ENCODE measurements at regions not wholly inside any gene's neighbourhood (a gene's known extent, or its start where the extent isn't known, plus 50 kb on each side); places are given as distances from the start of the nearest gene placed in this dataset.

DNA sequence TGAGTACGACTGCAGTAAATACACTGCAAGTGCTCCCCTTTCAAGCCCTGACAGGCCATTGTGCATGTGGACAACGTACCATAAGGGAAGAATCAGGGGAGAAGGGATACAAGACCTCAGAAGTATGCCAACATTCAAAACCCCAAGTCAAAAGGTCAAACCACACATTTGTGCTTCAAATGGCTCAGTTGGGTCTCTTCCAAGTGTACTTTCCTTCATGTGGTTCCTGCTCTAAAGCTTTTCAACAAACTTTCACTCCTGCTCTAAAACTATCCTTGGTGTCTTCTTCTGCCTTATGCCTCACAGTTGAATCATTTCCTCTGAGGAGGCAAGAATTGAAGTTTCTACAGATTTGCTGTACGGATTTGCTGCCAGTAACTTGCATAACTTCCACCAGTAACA lies 305.7 kb upstream of the SLIT2 start:
- H3K36me3 ChIP-seq (ENCODE audit: control insufficient read depth, low read length): no peaks in the 10 kb centered on the region
- H3K4me3 ChIP-seq (ENCODE audit: low read length): no peak overlapping the region
- H3K9me2 ChIP-seq (replicated peaks; ENCODE audit: control insufficient read depth, low read length): no peaks in the 10 kb centered on the region
- no peak overlapping the region for H3K4me2 ChIP-seq (ENCODE audit: low read length)
- H3K9me3 ChIP-seq (ENCODE audit: control insufficient read depth, insufficient read depth, low read length): no peaks in the 10 kb centered on the region; the same call in 1 of the 2 replicates
- TF ChIP-seq EZH2phosphoT487 (IDR thresholded peaks at IDR 0.05; ENCODE audit: borderline replicate concordance, low read length): no peak
- TF ChIP-seq, protein P1, sequence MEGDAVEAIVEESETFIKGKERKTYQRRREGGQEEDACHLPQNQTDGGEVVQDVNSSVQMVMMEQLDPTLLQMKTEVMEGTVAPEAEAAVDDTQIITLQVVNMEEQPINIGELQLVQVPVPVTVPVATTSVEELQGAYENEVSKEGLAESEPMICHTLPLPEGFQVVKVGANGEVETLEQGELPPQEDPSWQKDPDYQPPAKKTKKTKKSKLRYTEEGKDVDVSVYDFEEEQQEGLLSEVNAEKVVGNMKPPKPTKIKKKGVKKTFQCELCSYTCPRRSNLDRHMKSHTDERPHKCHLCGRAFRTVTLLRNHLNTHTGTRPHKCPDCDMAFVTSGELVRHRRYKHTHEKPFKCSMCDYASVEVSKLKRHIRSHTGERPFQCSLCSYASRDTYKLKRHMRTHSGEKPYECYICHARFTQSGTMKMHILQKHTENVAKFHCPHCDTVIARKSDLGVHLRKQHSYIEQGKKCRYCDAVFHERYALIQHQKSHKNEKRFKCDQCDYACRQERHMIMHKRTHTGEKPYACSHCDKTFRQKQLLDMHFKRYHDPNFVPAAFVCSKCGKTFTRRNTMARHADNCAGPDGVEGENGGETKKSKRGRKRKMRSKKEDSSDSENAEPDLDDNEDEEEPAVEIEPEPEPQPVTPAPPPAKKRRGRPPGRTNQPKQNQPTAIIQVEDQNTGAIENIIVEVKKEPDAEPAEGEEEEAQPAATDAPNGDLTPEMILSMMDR (IDR thresholded peaks at IDR 0.05; ENCODE audit: low read depth, low read length, poor library complexity, severe bottlenecking): no peak
- no peaks in the 10 kb centered on the region for H4K20me1 ChIP-seq (ENCODE audit: control insufficient read depth, insufficient read depth, low read depth, low read length)
- H3K27ac ChIP-seq (ENCODE audit: low read depth, low read length): no peak overlapping the region
- H3K79me2 ChIP-seq (ENCODE audit: control insufficient read depth, low read length): no peaks in the 10 kb centered on the region
- no peaks in the 10 kb centered on the region for H3K27me3 ChIP-seq (ENCODE audit: control insufficient read depth, low read length)
- H3K4me1 ChIP-seq (ENCODE audit: control insufficient read depth, low read length): no peaks in the 10 kb centered on the region
- no peaks in the 10 kb centered on the region for H3F3A ChIP-seq (ENCODE audit: control insufficient read depth, insufficient read depth)

DNA sequence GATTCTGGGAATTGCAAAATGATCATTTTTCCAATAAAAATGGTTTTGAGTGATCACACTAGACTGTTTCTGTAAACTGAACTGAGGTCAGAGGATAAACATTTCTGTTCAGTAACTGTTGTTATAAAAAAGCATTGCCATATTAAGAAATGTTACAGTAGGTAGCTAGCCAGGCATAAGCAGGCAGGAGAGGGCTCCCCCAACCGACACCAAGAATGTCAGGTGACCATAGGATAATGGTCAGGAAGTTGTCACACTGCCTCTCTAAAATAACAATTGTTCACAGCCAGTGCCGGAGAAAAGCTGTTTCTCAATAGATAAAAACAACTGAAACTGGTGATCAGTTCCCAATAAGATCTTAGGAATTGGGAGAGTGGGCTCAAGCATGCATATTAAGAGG lies 306.2 kb upstream of the SLIT2 start:
- Histone ChIP-seq H3K4me2 (ENCODE audit: low read length) (no peak overlapping the region), H3K9me2 (replicated peaks; ENCODE audit: control insufficient read depth, low read length) (no peaks in the 10 kb centered on the region), H3K27me3 (ENCODE audit: control insufficient read depth, low read length) (no peaks in the 10 kb centered on the region)

DNA sequence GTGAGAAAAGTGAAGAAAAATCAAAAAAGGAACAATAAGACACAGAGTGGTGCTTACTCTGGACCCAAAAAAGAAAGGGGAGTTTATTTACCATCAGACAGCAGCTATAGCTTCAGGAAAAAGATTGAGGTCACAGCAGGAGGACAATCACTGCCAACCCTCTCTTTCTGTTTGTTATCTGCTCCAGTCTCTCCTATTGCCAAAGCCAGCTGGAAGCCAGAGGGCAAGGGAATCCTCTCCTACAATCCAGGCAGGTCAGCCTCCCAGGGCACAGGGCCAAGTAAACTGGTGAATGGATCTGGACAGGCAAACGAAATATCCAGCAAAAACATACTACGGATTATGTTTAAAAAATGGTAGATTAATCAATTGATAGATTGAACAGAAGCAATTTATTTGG lies 306.9 kb upstream of the SLIT2 start:
- H3K36me3 ChIP-seq (ENCODE audit: control insufficient read depth, low read length): no peaks in the 10 kb centered on the region
- no peaks in the 10 kb centered on the region for H3K27me3 ChIP-seq (ENCODE audit: control insufficient read depth, low read length)
- TF ChIP-seq, protein P1 (IDR thresholded peaks at IDR 0.05; ENCODE audit: low read depth, low read length, poor library complexity, severe bottlenecking): no peak
- no peak for TF ChIP-seq EZH2phosphoT487 (IDR thresholded peaks at IDR 0.05; ENCODE audit: borderline replicate concordance, low read length)
- no peaks in the 10 kb centered on the region; the same call in 1 of the 2 replicates for H3K9me3 ChIP-seq (ENCODE audit: control insufficient read depth, insufficient read depth, low read length)
- no peaks in the 10 kb centered on the region for H3K79me2 ChIP-seq (ENCODE audit: control insufficient read depth, low read length)
- no peaks in the 10 kb centered on the region for H3K9me2 ChIP-seq (replicated peaks; ENCODE audit: control insufficient read depth, low read length)
- no peaks in the 10 kb centered on the region for H4K20me1 ChIP-seq (ENCODE audit: control insufficient read depth, insufficient read depth, low read depth, low read length)
- H3K27ac ChIP-seq (ENCODE audit: low read depth, low read length): no peak overlapping the region
- H3K4me2 ChIP-seq (ENCODE audit: low read length): no peak overlapping the region
- H3F3A ChIP-seq (ENCODE audit: control insufficient read depth, insufficient read depth): no peaks in the 10 kb centered on the region
- H3K4me1 ChIP-seq (ENCODE audit: control insufficient read depth, low read length): no peaks in the 10 kb centered on the region
- H3K4me3 ChIP-seq (ENCODE audit: low read length): no peak overlapping the region

More for the DNA sequence above, 306.2 kb upstream of the SLIT2 start:
- H3K9me3 ChIP-seq (ENCODE audit: control insufficient read depth, insufficient read depth, low read length): no peaks in the 10 kb centered on the region; the same call in 1 of the 2 replicates
- H3K4me1 ChIP-seq (ENCODE audit: control insufficient read depth, low read length): no peaks in the 10 kb centered on the region
- TF ChIP-seq, protein P1 (IDR thresholded peaks at IDR 0.05; ENCODE audit: low read depth, low read length, poor library complexity, severe bottlenecking): no peak
- TF ChIP-seq EZH2phosphoT487 (IDR thresholded peaks at IDR 0.05; ENCODE audit: borderline replicate concordance, low read length): no peak
- no peaks in the 10 kb centered on the region for H3K79me2 ChIP-seq (ENCODE audit: control insufficient read depth, low read length)
- no peaks in the 10 kb centered on the region for H3F3A ChIP-seq (ENCODE audit: control insufficient read depth, insufficient read depth)
- no peaks in the 10 kb centered on the region for H3K36me3 ChIP-seq (ENCODE audit: control insufficient read depth, low read length)
- H3K27ac ChIP-seq (ENCODE audit: low read depth, low read length): no peak overlapping the region
- H3K4me3 ChIP-seq (ENCODE audit: low read length): no peak overlapping the region
- H4K20me1 ChIP-seq (ENCODE audit: control insufficient read depth, insufficient read depth, low read depth, low read length): no peaks in the 10 kb centered on the region

Data from DOHH2 (cell line).